GM23338 (cell line): ENCODE measurements at regions not wholly inside any gene's neighbourhood (a gene's known extent, or its start where the extent isn't known, plus 50 kb on each side); places are given as distances from the start of the nearest gene placed in this dataset.

Source experiments
- CREB1 ChIP-seq: fragments of 250-450 bp; sonication (Bioruptor Pico); IDR thresholded peaks from 2 replicates; pipeline ENCODE4 v1.5.0; 2020; ENCODE audit warnings: low read depth, mild to moderate bottlenecking, moderate library complexity
- EZH2 ChIP-seq: fragments of 200-600 bp; sonication (generic); IDR thresholded peaks from one replicate; pipeline ENCODE4 v1.8.0; 2017; ENCODE audit warnings: antibody characterized with exemption, mild to moderate bottlenecking, low read depth; ENCODE audit not compliant: unreplicated experiment
- EZH2phosphoT487 ChIP-seq: fragments of 200-600 bp; sonication (generic); IDR thresholded peaks from one replicate; pipeline ENCODE4 v1.8.1; 2018; ENCODE audit warnings: antibody characterized with exemption; ENCODE audit not compliant: unreplicated experiment
- JUNB ChIP-seq: IDR thresholded peaks from one replicate; pipeline ENCODE4 v1.6.1; 2016; ENCODE audit warnings: antibody characterized with exemption; ENCODE audit not compliant: unreplicated experiment
- NANOG ChIP-seq: IDR thresholded peaks from 2 replicates; pipeline ENCODE4 v1.6.1; 2016; ENCODE audit warnings: antibody characterized with exemption, borderline replicate concordance
- POLR2AphosphoS5 ChIP-seq: IDR thresholded peaks from 2 replicates; pipeline ENCODE4 v1.6.1; 2016; ENCODE audit warnings: antibody characterized with exemption, low read depth
- TF ChIP-seq, protein P1 (sequence below), 2 experiments: fragments of 200-600 bp in 1 of 2; sonication (generic) in 1 of 2; conservative IDR thresholded peaks; 2 replicates each; pipeline versions ENCODE4 v1.5.1 to v1.6.1; 2016 to 2017; ENCODE audit warnings: antibody characterized with exemption in 2 of 2, low read depth in 2 of 2, mild to moderate bottlenecking in 2 of 2, moderate library complexity in 1 of 2
- TF ChIP-seq, protein P2 (sequence below): IDR thresholded peaks from 2 replicates; pipeline ENCODE4 v1.6.1; 2016; ENCODE audit warnings: antibody characterized with exemption
- TF ChIP-seq, protein P3 (sequence below): IDR thresholded peaks from one replicate; pipeline ENCODE4 v1.6.1; 2018; ENCODE audit warnings: antibody characterized with exemption; ENCODE audit not compliant: unreplicated experiment

DNA sequence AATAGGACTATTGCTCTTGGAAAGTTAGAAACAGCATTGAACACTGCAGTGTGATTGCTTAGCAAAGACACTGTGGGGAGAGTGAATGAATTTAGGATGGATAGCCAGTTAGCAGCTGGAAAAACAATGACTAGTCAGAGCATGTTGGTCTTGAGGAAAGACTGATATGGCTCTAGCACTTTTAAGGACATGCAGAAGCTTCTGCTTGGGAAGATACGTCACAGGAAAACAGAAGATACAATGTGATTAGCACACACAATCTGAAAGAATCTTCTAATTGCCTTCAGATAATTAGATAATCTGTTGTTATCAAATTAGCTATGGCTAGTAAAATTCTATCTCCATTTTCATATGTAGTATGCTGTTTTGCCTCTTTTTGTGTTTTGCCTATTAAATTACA lies 530.7 kb upstream of the CHORDC1 start:
- TF ChIP-seq POLR2AphosphoS5 (no peak), EZH2 (no peak), CREB1 (CRISPR knock-in tag) (no peak), EZH2phosphoT487 (no peak), JUNB (no peak), NANOG (no peak)
- TF ChIP-seq, protein P1, sequence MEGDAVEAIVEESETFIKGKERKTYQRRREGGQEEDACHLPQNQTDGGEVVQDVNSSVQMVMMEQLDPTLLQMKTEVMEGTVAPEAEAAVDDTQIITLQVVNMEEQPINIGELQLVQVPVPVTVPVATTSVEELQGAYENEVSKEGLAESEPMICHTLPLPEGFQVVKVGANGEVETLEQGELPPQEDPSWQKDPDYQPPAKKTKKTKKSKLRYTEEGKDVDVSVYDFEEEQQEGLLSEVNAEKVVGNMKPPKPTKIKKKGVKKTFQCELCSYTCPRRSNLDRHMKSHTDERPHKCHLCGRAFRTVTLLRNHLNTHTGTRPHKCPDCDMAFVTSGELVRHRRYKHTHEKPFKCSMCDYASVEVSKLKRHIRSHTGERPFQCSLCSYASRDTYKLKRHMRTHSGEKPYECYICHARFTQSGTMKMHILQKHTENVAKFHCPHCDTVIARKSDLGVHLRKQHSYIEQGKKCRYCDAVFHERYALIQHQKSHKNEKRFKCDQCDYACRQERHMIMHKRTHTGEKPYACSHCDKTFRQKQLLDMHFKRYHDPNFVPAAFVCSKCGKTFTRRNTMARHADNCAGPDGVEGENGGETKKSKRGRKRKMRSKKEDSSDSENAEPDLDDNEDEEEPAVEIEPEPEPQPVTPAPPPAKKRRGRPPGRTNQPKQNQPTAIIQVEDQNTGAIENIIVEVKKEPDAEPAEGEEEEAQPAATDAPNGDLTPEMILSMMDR (conservative IDR thresholded peaks at IDR 0.05; ENCODE audit: low read depth in 2 of 2) = no peak
- TF ChIP-seq, protein P2, sequence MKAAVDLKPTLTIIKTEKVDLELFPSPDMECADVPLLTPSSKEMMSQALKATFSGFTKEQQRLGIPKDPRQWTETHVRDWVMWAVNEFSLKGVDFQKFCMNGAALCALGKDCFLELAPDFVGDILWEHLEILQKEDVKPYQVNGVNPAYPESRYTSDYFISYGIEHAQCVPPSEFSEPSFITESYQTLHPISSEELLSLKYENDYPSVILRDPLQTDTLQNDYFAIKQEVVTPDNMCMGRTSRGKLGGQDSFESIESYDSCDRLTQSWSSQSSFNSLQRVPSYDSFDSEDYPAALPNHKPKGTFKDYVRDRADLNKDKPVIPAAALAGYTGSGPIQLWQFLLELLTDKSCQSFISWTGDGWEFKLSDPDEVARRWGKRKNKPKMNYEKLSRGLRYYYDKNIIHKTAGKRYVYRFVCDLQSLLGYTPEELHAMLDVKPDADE = no peak
- TF ChIP-seq, protein P3, sequence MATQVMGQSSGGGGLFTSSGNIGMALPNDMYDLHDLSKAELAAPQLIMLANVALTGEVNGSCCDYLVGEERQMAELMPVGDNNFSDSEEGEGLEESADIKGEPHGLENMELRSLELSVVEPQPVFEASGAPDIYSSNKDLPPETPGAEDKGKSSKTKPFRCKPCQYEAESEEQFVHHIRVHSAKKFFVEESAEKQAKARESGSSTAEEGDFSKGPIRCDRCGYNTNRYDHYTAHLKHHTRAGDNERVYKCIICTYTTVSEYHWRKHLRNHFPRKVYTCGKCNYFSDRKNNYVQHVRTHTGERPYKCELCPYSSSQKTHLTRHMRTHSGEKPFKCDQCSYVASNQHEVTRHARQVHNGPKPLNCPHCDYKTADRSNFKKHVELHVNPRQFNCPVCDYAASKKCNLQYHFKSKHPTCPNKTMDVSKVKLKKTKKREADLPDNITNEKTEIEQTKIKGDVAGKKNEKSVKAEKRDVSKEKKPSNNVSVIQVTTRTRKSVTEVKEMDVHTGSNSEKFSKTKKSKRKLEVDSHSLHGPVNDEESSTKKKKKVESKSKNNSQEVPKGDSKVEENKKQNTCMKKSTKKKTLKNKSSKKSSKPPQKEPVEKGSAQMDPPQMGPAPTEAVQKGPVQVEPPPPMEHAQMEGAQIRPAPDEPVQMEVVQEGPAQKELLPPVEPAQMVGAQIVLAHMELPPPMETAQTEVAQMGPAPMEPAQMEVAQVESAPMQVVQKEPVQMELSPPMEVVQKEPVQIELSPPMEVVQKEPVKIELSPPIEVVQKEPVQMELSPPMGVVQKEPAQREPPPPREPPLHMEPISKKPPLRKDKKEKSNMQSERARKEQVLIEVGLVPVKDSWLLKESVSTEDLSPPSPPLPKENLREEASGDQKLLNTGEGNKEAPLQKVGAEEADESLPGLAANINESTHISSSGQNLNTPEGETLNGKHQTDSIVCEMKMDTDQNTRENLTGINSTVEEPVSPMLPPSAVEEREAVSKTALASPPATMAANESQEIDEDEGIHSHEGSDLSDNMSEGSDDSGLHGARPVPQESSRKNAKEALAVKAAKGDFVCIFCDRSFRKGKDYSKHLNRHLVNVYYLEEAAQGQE = no peak
